ENCODE measurements at regions not wholly inside any gene's neighbourhood (a gene's known extent, or its start where the extent isn't known, plus 50 kb on each side); places are given as distances from the start of the nearest gene placed in this dataset.
A peak's percentile ranks its signal among the peaks of the same experiment; 100 is the strongest.
"Not testable (repeated sequence)": the region's sequence is repeated elsewhere in the genome, so short reads cannot be mapped to it uniquely, and the experiment has no call there.

DNA sequence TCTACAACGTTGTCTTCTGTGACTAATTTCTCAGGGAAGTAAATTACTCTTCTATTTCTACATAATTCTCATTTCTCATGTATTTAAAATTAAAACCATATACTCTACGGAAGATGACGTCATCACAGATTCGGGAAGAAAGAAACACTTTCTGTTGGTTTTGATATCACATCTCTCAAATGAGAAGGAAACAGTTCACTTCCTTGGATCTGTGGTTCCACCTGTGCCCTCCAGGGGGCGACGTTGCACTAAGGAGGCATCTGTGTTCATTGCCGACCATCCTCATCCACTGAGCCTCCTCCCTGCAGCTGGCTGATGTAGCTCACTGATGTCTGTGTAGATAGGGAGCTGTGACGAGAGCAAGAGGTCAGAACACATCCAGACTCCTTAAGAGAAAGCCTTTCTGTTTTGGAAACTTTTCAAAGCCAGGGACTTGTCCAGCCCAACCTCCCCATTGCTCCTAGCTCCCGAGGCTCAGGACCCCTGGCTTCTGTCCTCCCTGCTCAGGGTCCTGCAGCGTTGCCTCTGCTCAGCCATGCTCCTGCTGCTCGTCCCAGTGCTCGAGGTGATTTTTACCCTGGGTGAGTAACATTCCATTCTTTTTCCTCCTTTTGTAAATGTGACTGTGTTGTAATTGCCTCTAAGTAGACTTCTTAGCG, 172.7 kb upstream of the OR4E1 start:
- TF ChIP-seq PAX5 (IDR thresholded peaks at IDR 0.05; ENCODE audit: insufficient read depth, low read length, severe bottlenecking) (no peak), POLR2AphosphoS5 (IDR thresholded peaks at IDR 0.05; ENCODE audit: low read depth, low read length) (no peak), POU2F2 (IDR thresholded peaks at IDR 0.05; ENCODE audit: low read depth, low read length) (no peak), TAF1 (IDR thresholded peaks at IDR 0.05; ENCODE audit: low read depth, low read length) (no peak), POLR2A (IDR thresholded peaks at IDR 0.05; ENCODE audit: low read depth, low read length) (no peak), SPI1 (IDR thresholded peaks at IDR 0.05; ENCODE audit: low read depth, low read length) (no peak)
- peak; percentile 92 for FAIRE-seq
- DNase-seq (ENCODE audit: insufficient read length, low spot score), result no peak

DNA sequence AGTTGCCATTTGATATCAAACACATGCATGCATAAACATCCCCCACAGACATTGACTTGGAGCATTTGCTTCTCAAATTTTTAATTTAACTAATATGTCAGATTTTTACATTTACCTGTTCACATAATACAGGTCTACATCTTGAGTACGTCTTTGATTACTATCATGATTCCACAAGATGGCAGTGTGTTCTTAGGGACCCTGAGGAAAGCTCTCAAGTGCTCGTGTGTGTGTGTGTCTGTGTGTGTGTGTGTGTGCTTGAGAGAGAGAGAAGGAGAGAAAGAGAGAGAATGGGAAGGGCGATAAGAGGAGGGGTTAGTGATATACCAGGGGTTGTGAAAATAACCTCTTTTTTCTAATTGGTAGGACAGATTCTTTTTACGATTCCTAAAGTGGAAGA, 167.1 kb upstream of the OR4E1 start:
- no peak for FAIRE-seq
- TF ChIP-seq PAX5 (IDR thresholded peaks at IDR 0.05; ENCODE audit: insufficient read depth, low read length, severe bottlenecking) (no peak), SPI1 (IDR thresholded peaks at IDR 0.05; ENCODE audit: low read depth, low read length) (no peak)
- no peak for DNase-seq (ENCODE audit: insufficient read length, low spot score)

DNA sequence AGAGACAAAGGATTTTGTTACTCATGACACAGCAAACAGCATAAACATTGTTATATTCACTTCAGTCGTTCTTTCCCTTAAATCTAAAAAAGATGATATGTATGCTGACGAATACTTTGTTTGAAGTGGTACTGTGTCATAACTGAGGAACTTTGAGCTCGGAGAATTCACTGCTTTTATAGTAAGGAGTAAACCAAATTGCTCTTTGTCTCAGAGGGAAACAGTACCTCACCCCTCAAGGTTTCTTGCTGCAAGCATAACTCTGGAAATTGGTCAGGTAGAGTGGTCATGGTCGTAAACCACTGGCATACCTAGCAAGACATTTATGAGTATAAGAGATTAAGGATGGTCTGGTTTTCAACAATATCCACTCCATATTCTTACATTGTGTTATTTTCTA, 160.2 kb upstream of the OR4E1 start:
- FAIRE-seq (no peak), DNase-seq (ENCODE audit: insufficient read length, low spot score) (no peak)
- TF ChIP-seq PAX5 (IDR thresholded peaks at IDR 0.05; ENCODE audit: insufficient read depth, low read length, severe bottlenecking) (no peak), POLR2AphosphoS5 (IDR thresholded peaks at IDR 0.05; ENCODE audit: low read depth, low read length) (no peak), POLR2A (IDR thresholded peaks at IDR 0.05; ENCODE audit: low read depth, low read length) (no peak), SPI1 (IDR thresholded peaks at IDR 0.05; ENCODE audit: low read depth, low read length) (no peak), TAF1 (IDR thresholded peaks at IDR 0.05; ENCODE audit: low read depth, low read length) (no peak)

DNA sequence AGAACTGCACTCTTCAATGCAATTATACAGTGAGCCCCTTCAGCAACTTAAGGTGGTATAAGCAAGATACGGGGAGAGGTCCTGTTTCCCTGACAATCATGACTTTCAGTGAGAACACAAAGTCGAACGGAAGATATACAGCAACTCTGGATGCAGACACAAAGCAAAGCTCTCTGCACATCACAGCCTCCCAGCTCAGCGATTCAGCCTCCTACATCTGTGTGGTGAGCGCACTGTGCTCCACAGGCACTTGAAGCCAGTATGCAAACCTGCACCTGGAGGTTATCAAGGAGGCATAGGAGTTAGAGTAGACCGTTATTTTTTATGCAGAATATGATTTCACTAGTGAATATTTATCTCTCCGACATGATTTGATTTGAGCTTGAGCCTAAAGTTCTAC, 152.2 kb upstream of the OR4E1 start:
- DNase-seq (ENCODE audit: insufficient read length, low spot score) (no peak), FAIRE-seq (no peak)
- TF ChIP-seq PAX5 (IDR thresholded peaks at IDR 0.05; ENCODE audit: insufficient read depth, low read length, severe bottlenecking) (no peak), TAF1 (IDR thresholded peaks at IDR 0.05; ENCODE audit: low read depth, low read length) (no peak), POLR2A (IDR thresholded peaks at IDR 0.05; ENCODE audit: low read depth, low read length) (no peak), POU2F2 (IDR thresholded peaks at IDR 0.05; ENCODE audit: low read depth, low read length) (no peak), SPI1 (IDR thresholded peaks at IDR 0.05; ENCODE audit: low read depth, low read length) (no peak), POLR2AphosphoS5 (IDR thresholded peaks at IDR 0.05; ENCODE audit: low read depth, low read length) (no peak)

DNA sequence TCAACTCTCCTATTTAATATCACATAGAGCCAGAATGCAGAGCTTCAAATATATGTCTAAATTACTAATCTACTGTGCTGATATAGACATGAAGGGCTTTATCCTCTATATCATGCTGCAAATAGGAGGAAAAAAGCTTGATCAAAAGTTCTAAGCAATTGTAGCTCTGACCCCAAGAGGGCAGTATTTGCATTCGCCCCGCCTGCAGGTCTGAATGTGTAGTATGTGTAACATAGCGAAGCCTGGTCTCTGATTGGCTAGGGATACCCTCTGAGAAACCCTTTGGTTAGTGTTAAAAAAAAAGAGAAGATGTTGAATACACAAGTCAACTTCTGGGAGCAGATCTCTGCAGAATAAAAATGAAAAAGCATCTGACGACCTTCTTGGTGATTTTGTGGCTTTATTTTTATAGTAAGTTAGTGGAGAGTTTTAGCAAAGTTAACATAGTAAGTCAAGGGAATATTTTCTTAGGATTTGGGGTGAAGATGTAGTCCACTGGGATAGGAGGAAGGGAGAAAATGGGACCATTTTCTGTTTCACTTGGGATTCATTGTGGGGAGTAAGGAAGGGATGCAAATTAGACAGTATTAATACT, 151.6 kb upstream of the OR4E1 start:
- DNase-seq (ENCODE audit: insufficient read length, low spot score), result no peak
- no peak for TF ChIP-seq POLR2A (IDR thresholded peaks at IDR 0.05; ENCODE audit: low read depth, low read length)
- TF ChIP-seq POLR2AphosphoS5 (IDR thresholded peaks at IDR 0.05; ENCODE audit: low read depth, low read length), result no peak
- TF ChIP-seq POU2F2 (IDR thresholded peaks at IDR 0.05; ENCODE audit: low read depth, low read length), result no peak
- no peak for TF ChIP-seq PAX5 (IDR thresholded peaks at IDR 0.05; ENCODE audit: insufficient read depth, low read length, severe bottlenecking)
- TF ChIP-seq SPI1 (IDR thresholded peaks at IDR 0.05; ENCODE audit: low read depth, low read length), result no peak
- no peak for TF ChIP-seq TAF1 (IDR thresholded peaks at IDR 0.05; ENCODE audit: low read depth, low read length)
- no peak for FAIRE-seq

DNA sequence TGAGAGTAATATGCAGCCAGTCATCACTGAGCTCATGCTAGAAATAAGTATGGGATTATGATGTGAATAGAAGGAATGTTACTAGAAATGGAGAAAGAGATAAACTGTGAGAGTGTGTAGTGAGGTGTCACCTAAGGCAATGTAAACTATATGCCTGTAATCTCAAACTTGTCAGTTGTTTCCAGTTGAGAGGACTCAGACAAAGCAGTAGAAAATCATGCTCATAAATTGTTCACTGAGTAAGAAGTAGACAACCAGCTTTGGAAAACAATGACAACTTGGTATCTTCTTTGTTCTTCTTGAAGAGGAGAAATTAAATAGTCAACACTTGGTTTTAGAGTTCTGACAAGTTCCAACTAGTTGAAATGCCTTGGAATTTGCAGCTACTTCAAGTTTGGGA, 148.5 kb upstream of the OR4E1 start:
- FAIRE-seq (no peak), DNase-seq (ENCODE audit: insufficient read length, low spot score) (no peak)
- no peak for TF ChIP-seq POU2F2 (IDR thresholded peaks at IDR 0.05; ENCODE audit: low read depth, low read length)
- no peak for TF ChIP-seq TAF1 (IDR thresholded peaks at IDR 0.05; ENCODE audit: low read depth, low read length)
- no peak for TF ChIP-seq SPI1 (IDR thresholded peaks at IDR 0.05; ENCODE audit: low read depth, low read length)

DNA sequence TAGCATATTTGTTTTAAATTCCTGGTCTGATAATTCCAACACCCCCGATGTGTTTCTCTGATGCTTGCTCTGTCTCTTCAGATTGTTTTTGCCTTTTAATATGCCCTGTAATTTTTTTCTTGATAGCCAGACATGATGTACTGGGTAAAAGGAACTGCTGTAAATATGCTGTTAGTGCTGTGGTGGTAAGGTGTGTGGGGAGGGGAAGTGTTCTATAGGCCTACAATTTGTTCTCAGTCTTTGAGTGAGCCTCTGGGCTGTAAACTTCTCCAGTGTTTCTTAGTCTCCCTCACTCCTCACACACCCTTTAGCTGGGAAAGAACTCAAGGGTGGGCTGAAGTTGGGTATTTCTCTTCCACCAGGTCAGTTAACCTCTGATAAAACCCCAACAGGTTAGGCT, 147.0 kb upstream of the OR4E1 start:
- TF ChIP-seq PAX5 (IDR thresholded peaks at IDR 0.05; ENCODE audit: insufficient read depth, low read length, severe bottlenecking) (no peak), POLR2AphosphoS5 (IDR thresholded peaks at IDR 0.05; ENCODE audit: low read depth, low read length) (no peak), POU2F2 (IDR thresholded peaks at IDR 0.05; ENCODE audit: low read depth, low read length) (no peak), POLR2A (IDR thresholded peaks at IDR 0.05; ENCODE audit: low read depth, low read length) (no peak), TAF1 (IDR thresholded peaks at IDR 0.05; ENCODE audit: low read depth, low read length) (no peak), SPI1 (IDR thresholded peaks at IDR 0.05; ENCODE audit: low read depth, low read length) (no peak)
- DNase-seq (ENCODE audit: insufficient read length, low spot score) (no peak), FAIRE-seq (no peak)

DNA sequence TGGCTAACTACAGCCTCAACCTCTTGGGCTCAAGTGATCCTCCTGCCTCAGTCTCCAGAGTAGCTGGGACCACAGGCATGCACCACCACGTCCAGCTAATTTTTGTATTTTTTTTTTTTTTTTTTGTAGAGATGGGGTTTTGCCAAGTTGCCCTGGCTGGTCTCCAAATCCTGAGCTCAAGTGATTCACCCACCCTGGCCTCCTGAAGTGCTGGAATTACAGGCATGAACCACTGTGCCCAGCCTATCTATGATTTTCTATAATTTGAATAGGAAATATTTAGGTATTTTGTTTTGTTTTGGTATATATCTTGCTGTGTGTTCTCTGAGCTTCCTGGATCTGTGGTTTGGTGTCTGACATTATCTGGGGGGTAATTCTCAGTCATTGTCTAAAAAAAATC, 146.3 kb upstream of the OR4E1 start:
- DNase-seq (ENCODE audit: insufficient read length, low spot score); FAIRE-seq: not testable (repeated sequence)

DNA sequence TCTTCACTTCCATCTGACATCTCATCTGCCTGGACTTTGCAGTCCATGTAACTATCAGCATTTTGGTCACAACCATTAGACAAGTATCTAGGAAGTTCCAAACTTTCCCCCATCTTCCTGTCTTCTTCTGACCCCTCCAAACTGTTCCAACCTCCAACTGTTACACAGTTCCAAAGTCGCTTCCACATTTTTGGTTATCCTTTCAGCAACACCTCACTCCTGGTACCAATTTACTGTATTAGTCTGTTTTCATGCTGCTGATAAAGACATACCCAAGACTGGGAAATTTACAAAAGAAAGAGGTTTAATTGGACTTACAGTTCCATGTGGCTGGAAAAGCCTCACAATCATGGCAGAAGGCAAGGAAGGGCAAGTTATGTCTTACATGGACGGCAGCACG, 143.4 kb upstream of the OR4E1 start:
- DNase-seq (ENCODE audit: insufficient read length, low spot score); FAIRE-seq: not testable (repeated sequence)

DNA sequence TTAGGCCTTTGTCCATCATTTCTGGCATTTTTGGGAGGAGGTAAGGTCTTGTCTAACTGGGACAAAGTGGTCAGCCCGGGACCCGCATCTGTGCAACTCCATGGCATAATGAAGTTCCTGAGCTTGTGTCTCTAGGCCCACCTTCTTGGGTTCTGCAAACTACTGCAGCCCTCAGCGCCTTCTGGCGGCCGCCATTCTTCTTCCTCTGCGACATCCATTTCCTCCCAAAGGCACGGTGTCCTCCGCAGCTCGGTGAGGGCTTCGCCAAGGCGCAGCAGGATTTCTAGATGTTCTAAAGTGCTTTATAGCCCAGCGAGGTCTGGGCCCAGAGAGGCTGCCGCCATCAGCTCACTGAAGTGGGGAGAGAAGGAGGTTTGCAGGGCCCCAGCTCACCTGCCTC, 134.4 kb upstream of the OR4E1 start:
- no peak for DNase-seq (ENCODE audit: insufficient read length, low spot score)
- TF ChIP-seq SPI1 (IDR thresholded peaks at IDR 0.05; ENCODE audit: low read depth, low read length), result no peak
- no peak for TF ChIP-seq POU2F2 (IDR thresholded peaks at IDR 0.05; ENCODE audit: low read depth, low read length)
- TF ChIP-seq POLR2AphosphoS5 (IDR thresholded peaks at IDR 0.05; ENCODE audit: low read depth, low read length), result no peak
- TF ChIP-seq PAX5 (IDR thresholded peaks at IDR 0.05; ENCODE audit: insufficient read depth, low read length, severe bottlenecking), result no peak
- TF ChIP-seq TAF1 (IDR thresholded peaks at IDR 0.05; ENCODE audit: low read depth, low read length), result no peak
- no peak for TF ChIP-seq POLR2A (IDR thresholded peaks at IDR 0.05; ENCODE audit: low read depth, low read length)
- FAIRE-seq, result no peak

DNA sequence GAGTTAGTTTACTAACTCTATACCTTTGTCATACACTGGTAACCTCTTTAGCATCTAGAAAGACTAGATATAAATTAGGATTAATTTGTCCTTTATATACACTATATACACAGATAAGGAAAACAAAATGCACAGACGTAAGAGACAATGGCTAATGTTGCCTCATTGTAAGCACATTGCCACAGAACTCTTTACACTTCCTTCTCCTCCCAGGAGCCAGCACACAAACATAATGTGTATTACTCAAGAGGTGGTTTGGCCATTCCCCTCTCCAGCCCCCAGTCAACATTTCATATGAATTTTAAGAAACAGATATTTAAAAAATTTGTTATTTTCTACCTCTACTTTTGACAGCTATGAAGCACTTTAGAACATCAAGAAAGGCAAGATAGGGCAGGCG, 131.4 kb upstream of the OR4E1 start:
- FAIRE-seq (no peak), DNase-seq (ENCODE audit: insufficient read length, low spot score) (no peak)
- TF ChIP-seq POU2F2 (IDR thresholded peaks at IDR 0.05; ENCODE audit: low read depth, low read length) (no peak), POLR2A (IDR thresholded peaks at IDR 0.05; ENCODE audit: low read depth, low read length) (no peak), PAX5 (IDR thresholded peaks at IDR 0.05; ENCODE audit: insufficient read depth, low read length, severe bottlenecking) (no peak), TAF1 (IDR thresholded peaks at IDR 0.05; ENCODE audit: low read depth, low read length) (no peak), SPI1 (IDR thresholded peaks at IDR 0.05; ENCODE audit: low read depth, low read length) (no peak), POLR2AphosphoS5 (IDR thresholded peaks at IDR 0.05; ENCODE audit: low read depth, low read length) (no peak)
